HG02623 (cell line): ENCODE measurements at regions not wholly inside any gene's neighbourhood (a gene's known extent, or its start where the extent isn't known, plus 50 kb on each side); places are given as distances from the start of the nearest gene placed in this dataset.

Source experiments
- ATAC-seq: cut with Tn5 transposase; IDR thresholded peaks from one replicate; pipeline ENCODE4 v1.9.1; 2021; ENCODE audit warnings: moderate library complexity; ENCODE audit not compliant: unreplicated experiment

DNA sequence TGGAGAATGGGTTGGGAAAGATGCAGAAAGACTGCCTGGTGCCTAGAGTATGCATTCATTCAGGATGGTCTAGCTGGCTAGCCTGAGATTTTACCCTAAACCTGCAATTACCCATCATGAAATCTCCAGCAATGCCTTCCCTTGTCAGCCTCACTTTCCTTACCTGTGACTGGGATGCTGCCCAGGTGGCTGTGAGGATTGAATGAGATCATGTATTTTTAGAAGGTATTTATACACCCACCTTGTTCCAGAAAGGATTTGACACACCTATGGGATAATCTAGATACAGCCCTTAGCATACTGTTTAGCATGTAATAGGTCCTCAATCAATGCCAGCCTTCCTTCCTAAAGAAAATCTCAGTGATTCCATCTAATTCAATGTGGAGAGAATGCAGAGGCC, 561.4 kb downstream of the CDK5RAP2 start:
- no peak for ATAC-seq

DNA sequence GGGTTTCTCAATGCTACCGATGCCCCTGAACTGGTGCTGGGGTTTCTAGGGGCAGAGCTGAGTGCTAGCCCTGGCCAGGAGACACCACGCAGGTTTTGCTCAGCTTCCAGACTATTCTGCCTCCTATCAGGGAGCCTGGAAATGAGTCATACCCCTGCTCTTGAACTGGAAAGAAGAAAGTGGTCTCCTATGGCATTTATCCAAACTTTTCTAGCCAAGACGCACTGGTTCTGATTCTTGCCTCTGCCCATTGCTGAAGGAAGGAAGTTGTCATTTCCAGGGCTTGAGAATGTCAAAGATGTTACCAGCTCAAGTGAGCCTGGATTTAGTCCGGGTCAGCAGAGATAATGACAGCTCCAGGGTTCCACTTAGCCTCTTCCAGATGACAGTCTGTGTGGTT, 561.9 kb downstream of the CDK5RAP2 start:
- no peak for ATAC-seq

- ATAC-seq: no peak
These were observed 563.7 kb downstream of the CDK5RAP2 start for GRCh38 chr9:120016231-120016630.

DNA sequence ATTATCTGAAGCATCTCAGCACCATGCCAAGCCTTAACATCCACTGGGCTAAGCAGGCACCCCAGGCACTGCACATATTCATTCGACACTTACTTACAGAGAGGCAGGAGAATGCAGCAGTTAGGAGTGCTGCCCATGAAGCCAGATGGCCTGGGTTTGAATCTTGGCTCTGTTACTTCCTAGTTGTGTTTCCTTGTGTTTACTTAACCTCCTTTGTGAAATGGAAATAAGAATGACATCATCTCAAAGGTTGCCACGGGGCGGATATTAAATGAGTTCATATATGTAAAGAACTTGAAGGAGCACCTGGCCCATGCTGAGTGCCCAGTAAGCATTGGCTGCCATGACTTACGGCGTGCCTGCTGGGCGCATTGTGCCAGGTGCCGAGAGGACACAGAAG, 565.2 kb downstream of the CDK5RAP2 start:
- no peak for ATAC-seq

GRCh38 chr9:120009856-120010255, 570.1 kb downstream of the CDK5RAP2 start:
- ATAC-seq: no peak

DNA sequence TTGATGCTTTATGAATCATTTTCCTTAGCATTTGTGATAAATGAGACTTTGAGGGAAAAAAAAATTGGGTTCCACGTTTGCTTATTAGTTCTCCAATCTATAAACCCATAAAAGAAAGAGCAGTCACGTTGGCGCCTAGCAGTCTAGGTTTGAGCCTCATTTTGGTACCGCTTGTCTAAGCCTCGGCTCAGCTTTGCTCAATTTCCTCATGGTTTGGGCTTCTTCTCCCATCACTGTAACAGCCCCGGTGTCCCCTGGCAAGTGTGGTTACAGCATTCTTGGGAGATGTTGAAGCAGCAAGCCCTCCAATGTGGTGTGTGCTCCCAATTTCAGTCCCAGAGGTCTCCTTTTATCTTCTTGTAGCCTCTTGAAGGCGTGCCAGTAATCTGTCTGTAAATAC, 578.4 kb downstream of the CDK5RAP2 start:
- ATAC-seq: no peak

DNA sequence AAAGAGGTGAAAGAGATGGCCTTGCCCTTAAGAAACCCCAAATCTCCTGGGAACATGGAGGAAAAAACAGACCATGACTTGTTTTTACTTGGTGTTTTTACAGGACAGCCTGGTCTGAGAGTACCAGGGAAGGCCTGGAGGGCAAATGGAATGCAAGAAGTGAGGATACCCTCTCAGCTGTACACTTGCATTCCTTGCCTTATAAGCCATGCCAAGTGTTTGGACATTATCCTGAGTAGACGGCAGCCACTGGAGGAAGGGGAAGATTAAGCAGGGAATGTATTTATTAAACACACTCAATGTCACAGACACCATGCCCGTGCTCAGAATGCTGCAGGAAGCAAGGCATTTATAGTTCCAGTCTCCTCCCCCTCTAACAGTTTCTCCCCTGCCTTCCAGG, 581.4 kb downstream of the CDK5RAP2 start:
- no peak for ATAC-seq

- no peak for ATAC-seq
These were observed 588.2 kb downstream of the CDK5RAP2 start for GRCh38 chr9:119991797-119992196.

DNA sequence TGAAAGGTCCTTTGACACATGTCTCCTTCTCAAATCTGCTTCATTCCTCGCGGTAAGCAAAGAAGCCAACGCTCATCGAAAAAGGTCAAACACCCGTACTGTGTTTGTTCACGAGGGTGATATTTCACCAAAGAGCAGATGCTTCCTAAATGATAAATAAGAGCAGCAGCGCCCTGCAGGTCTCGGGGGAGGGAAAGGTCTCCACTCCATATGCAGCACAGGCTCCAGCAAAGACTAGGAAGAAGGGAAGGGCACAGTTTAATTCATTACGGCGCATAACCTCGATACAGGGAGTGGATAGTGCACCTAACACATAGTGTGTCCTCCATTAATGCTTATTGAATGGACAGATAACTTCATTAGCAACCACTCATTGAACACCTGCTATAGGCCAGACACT, 593.3 kb downstream of the CDK5RAP2 start:
- ATAC-seq: no peak

DNA sequence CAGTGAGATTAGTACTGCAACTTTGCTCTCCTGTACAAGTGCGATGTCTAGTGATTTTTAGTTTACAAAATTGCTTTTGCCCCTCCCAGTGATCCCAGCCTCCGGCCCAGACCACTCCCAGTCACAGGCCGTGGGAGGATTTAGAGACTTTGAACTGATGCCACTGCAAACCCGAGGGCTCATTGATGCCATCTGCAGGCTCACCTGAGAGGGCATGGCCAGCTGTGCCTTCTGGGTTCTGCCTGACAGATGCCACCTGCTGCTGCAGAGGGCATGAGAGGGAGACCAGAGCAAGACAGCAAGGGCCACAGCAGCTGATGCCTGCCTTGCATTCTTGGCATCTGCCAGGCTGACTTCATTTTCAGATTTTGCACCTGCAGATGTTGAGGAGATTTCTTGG, 593.8 kb downstream of the CDK5RAP2 start:
- no peak for ATAC-seq

DNA sequence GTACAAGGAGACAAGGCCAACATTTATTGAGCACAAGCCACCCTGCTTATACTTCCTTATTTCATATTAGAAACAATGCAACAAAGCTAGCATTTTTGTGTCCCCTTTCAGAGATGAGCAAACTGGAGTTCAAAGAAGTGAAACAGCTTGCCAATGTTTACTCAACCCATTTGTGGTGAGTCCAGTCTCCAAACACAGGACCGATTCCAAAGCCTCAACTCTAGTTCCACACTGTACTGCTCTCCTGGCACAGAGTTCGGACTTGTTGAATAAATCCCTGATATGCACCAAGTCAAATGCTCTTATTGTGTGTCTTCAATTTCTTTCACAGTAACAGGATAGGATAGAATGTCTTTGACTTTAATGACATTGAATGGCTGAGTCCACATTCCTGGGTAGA, 604.8 kb upstream of the BRINP1 start:
- ATAC-seq: no peak

- peak; percentile 93 for ATAC-seq
These were observed 599.8 kb upstream of the BRINP1 start for GRCh38 chr9:119968836-119969707.

- no peak for ATAC-seq
These were observed 598.8 kb upstream of the BRINP1 start for GRCh38 chr9:119967867-119968535.

GRCh38 chr9:119963798-119964372, 594.6 kb upstream of the BRINP1 start:
- ATAC-seq: no peak

- no peak for ATAC-seq
These were observed 594.1 kb upstream of the BRINP1 start for GRCh38 chr9:119963258-119963797.

DNA sequence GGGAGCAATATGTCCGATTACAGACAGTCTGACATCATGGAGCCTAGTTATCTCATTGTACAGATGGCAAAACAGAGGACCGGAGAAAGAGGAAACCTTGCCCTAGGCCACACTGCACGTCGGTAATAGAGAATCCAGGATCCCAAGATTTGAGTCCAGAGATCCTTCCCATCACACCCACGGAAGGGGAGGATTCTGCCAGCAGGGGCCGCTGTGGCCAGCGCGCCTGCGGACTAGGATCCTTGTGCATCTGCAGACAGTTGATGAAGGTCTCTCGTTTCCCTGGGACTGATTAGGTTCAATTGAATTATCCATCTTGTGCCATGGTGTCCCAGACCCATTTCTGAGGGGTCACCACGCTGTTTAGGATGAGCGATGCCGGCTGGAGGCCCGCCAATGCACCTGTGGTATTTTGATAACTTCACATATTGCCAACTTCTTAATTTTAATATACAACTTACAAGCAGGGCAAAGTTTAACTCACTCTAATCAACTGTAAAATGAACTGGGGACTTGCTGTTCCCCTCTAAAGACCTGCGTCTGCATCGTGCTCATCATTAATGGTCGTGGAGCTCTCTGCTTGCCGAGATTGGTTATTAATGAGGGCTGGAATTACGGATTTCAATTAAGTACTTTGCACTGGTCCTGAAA, 592.7 kb upstream of the BRINP1 start:
- ATAC-seq: no peak

- ATAC-seq: no peak
These were observed 590.8 kb upstream of the BRINP1 start for GRCh38 chr9:119959846-119960545.

DNA sequence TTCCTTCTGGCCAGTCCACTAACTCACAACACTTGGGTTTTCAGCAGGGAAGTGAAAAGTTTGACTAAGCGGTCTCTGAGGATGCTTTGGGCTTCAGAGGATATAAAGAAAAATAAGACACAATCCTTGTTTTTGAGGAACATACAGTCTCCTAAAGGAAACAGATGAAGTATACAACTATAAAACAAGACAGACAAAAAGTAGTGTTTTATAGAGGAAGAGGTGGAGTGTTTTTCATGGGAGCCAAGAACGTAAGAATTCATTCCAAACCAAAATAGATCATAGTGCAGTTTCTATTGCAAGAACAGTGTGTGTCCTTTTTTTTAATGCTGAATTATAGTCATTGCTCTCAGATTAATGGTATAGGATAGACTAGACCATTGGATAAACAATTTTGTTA, 586.9 kb upstream of the BRINP1 start:
- no peak for ATAC-seq

- ATAC-seq: no peak
These were observed 586.0 kb upstream of the BRINP1 start for GRCh38 chr9:119955276-119955675.

- ATAC-seq: no peak
These were observed 582.4 kb upstream of the BRINP1 start for GRCh38 chr9:119951591-119951990.

GRCh38 chr9:119951090-119951489, 581.9 kb upstream of the BRINP1 start:
- ATAC-seq: no peak
